Esophagus muscularis mucosa (tissue), 4 donors: ENCODE measurements at regions not wholly inside any gene's neighbourhood (a gene's known extent, or its start where the extent isn't known, plus 50 kb on each side); places are given as distances from the start of the nearest gene placed in this dataset.

ENCODE experiments used
- CTCF ChIP-seq, 3 experiments: fragments of 200-600 bp in 2 of 3; fragments of 450-650 bp in 1 of 3; sonication (generic) in 2 of 3; IDR thresholded peaks; one replicate each; pipeline ENCODE4 v1.5.1; 2017 to 2019; ENCODE audit warnings: antibody characterized with exemption in 3 of 3, mild to moderate bottlenecking in 2 of 3, moderate library complexity in 1 of 3
- EP300 ChIP-seq: sonication (generic); formaldehyde crosslinking; IDR thresholded peaks from one replicate; pipeline ENCODE4 v1.6.1; 2017; ENCODE audit warnings: antibody characterized with exemption
- POLR2A ChIP-seq: fragments of 450-650 bp; IDR thresholded peaks from one replicate; pipeline ENCODE4 v1.6.1; 2017; ENCODE audit warnings: antibody characterized with exemption, moderate library complexity, mild to moderate bottlenecking, low read depth

DNA sequence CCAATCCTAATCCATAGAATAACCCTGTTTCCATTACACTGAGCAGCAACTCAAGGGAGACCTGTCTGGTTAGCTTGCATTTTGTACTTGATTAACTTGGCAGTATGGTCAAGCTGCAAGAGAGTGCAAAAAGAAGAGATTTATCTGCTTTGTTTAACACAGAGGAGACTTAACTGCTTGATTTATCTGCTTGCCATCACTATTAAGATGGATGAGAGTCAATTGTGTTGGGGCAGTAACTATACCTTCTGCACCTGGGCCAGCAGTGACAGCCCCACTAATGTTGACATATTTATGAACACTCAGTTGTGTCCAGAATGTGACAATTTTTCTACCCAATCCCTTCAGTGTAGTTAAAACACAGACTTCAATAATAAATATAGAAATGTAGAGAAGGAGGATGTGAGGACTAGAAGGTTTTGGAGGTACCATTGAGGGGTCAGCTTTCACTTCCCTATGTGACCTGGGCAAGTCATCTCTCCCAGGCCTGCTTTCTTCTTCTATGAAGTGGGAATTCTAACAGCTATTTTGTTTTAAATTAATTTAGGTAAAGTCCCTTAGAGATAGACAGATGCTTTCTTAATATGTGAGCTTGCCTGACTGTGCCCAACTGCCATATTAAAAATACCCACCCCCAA, 159.1 kb upstream of the KCNK2 start:
- TF ChIP-seq CTCF (IDR thresholded peaks at IDR 0.05) (no peak), POLR2A (no peak), EP300 (no peak)
